GM21360 (cell line): ENCODE measurements at regions not wholly inside any gene's neighbourhood (a gene's known extent, or its start where the extent isn't known, plus 50 kb on each side); places are given as distances from the start of the nearest gene placed in this dataset.
"Not testable (repeated sequence)": the region's sequence is repeated elsewhere in the genome, so short reads cannot be mapped to it uniquely, and the experiment has no call there.

Experiments
- ATAC-seq: cut with Tn5 transposase; IDR thresholded peaks from one replicate; pipeline ENCODE4 v1.9.1; 2021; ENCODE audit warnings: mild to moderate bottlenecking, moderate library complexity; ENCODE audit not compliant: unreplicated experiment

DNA sequence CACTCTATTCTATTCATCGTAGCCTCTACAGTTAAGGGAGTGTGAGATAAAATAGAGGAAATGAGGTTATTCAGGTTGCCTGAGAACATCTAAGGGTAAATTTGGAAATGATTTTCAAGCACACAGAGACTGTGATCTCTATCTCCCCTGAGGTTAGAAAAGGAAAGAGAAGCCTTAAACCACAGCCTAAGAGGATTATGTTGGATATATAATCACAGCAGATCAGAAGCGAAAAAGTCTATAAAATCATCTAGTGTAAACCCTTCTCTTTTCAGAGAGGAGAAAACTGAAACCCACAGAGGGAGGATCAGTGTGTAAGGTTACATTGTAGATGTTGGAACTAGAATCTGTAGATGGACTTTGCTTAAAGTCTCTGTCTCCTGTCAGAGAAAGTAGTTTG lies 90.6 kb upstream of the SEMA3E start:
- ATAC-seq = no peak

DNA sequence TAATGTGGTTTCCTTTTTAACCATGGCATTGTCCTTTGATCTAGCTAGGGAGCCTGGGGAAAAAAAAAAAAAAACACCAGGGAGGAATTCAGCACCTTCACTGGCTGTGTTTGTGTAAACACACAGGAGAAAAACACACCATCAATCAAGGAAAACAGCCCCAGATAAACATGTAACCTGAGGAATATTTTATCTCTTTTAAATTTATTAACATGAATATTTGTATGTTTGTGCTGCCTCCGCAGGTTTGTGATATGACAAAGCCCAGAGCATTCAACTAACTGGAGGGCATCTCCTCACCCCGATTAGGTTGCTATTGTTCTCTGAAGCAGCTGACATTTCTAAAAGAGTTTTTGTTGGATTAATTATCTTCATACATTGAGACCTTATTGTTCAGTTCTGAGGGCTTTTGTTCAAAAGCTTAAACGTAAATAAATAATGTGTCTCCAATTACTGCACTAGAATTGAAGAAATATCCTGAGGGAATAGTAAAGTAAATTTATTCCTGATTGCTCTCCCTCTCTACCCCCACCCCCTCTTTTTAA lies 89.4 kb upstream of the SEMA3E start:
- no peak for ATAC-seq

DNA sequence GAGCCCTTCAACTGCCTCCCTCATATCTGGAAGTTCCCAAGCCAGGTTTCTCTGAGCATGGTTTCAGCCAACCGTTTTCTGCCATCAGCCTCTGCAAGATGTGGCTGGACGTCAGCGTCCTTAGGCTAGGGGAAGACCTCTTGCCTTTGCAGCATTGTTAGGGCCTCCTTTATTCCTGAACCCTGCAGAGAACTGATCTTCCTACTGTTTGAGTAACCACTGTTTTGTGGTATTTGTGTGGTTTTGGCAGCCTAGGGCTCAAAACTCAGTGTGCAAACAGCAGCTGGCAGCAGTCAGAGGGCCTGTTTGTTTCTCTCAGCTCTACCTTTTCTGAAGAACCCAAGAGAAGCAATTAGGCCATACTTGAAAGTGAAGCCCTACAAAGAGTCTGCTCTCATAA lies 83.4 kb upstream of the SEMA3E start:
- no peak for ATAC-seq

DNA sequence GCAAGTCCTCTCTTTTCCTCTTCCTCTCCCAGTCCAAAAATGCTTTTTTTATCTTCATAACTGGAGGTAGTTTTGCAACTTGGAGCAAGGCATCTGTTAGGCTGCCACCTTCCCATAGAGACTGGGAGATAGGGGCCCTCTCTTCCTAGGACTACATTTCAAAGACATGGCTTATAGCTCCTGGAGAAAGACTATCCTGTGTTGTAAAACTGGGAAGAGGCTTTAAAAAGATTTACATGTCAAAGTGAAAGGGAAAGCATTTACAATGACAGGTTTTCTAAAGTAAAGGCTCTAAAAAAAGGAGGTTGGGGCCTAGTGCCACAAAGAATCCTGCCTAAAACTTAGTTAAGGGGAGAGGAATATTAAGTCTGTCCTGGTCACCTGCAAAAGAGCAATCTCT lies 82.2 kb upstream of the SEMA3E start:
- ATAC-seq = no peak

DNA sequence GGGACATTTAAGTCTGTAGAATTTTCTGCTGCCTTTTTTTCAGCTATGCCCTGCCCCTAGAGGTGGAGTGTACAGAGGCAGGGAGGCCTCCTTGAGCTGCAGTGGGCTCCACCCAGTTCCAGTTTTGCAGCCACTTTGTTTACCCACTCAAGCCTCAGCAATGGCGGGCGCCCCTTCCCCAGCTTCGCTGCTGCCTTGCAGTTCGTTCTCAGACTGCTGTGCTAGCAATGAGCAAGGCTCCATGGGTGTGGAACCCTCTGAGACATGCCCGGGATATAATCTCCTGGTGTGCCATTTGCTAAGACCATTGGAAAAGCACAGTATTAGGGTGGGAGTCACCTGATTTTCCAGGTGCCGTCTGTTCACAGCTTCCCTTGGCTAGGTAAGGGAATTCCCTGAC lies 68.0 kb upstream of the SEMA3E start:
- not testable (repeated sequence) for ATAC-seq

DNA sequence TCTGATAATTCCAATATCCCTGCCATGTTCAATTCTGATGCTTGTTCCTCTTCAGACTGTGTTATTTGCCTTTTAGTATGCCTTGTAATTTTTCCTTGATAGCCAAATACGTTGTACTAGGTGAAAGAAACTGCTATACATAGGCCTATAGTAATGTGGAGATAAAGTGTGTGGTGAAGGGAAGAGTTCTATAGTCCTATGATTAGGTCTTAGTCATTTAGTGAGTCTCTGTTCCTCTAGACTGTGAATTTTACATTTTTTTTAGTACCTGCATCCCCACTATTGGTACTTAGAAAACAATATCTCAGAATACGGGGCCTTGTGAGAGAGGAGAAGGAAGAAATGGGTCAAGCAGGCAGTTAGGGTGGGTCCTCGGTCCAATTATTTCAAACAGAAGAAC lies 59.6 kb upstream of the SEMA3E start:
- no peak for ATAC-seq

DNA sequence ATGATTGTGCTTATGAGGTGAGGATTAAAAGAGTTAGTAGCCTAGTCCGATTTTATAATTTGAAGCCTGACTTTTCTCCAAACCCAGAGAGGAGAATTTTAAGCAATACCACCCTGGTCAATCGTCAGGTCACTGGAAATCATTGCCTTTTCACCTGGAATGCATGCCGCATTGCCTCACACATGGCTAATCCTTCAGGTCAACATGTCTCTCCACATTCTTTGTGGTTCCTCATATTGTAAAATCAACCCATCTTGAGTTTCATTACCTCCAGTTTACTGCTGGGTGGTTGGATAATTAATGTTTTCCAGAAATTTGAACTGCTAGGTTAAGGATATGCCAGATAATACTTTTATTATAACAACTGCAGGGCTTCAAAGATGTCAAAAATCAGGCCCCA lies 55.6 kb upstream of the SEMA3E start:
- no peak for ATAC-seq

DNA sequence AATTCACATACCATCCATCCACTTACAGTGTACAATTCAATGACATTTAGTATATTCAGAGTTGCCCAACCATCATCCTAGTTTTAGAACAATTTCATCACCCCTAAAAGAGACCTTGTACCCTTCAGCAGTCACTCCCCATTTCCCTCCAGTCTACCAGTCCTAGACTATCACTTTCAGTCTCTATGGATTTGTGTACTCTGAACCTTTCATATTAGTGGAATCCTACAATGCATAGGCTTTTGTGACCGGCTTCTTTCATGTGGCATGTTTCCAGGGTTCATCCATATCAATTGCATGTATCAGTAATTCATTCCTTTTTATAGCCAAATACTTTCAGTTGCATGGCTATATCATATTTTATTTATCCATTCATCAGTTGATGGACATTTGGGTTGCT lies 53.5 kb upstream of the SEMA3E start:
- no peak for ATAC-seq

DNA sequence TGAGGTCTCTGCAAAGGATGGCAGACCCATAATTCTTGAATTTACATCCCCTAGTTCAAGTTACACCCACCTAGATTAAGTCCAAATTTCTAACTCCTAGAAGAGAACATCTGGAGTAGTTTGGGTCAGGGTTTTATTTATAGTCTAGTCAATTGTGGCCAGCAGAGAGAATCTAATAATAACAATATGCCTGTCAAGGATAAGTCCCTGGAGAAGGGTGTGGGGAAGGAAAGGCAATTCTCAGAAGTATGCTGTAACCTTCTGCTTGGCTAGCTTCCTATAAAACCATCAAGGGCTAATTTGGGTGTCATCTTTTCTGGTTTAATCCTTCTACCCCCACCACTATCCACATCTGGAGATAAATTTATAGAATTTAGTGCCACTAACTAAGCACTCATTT lies 52.8 kb upstream of the SEMA3E start:
- ATAC-seq = no peak
